Activated T-cell treated with anti-CD3 and anti-CD28 coated beads, Interleukin-2, amount 50 U/mL, for 24 hours (primary cell): ENCODE measurements at regions not wholly inside any gene's neighbourhood (a gene's known extent, or its start where the extent isn't known, plus 50 kb on each side); places are given as distances from the start of the nearest gene placed in this dataset.

Experiments
- DNase-seq: peaks from one replicate; pipeline ENCODE4 v3.0.0-alpha.2; 2020
- H3K27ac Mint-ChIP-seq: 2 replicates; pipeline ENCODE4 v1.8.0; 2020; ENCODE audit warnings: mild to moderate bottlenecking, mixed read lengths
- H3K27me3 Mint-ChIP-seq: 2 replicates; pipeline ENCODE4 v1.8.0; 2020; ENCODE audit warnings: mixed read lengths
- H3K36me3 Mint-ChIP-seq: 2 replicates; pipeline ENCODE4 v1.8.0; 2020; ENCODE audit warnings: low read depth, mixed read lengths
- H3K4me1 Mint-ChIP-seq: 2 replicates; pipeline ENCODE4 v1.8.0; 2020; ENCODE audit warnings: low read depth, mixed read lengths
- H3K4me3 Mint-ChIP-seq: 2 replicates; pipeline ENCODE4 v1.8.0; 2020; ENCODE audit warnings: mild to moderate bottlenecking, moderate library complexity, mixed read lengths
- H3K9me3 Mint-ChIP-seq: 2 replicates; pipeline ENCODE4 v1.8.0; 2020; ENCODE audit warnings: mixed read lengths

DNA sequence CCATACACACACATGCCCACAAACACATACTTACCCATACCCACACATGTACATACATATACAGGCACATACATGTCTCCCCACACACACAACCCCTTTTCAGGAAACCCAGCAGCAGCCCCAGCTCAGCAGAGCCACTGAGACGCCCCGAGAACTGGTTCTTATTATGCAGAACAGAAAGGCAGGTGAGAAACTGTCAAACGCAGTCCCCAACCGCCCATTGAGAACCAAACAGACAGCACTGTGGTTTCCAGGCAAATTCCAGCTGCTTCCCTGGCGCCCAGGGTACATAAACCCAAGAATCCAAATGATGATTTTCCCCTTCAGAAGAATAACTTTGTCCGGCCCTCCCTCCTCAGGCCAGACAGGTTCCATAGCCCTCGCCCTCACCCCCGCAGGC lies 366.6 kb upstream of the ZMIZ1 start:
- no peak for DNase-seq
- no peaks in the 10 kb centered on the region for H3K36me3 Mint-ChIP-seq
- H3K4me3 Mint-ChIP-seq, result no peak overlapping the region
- no peak overlapping the region for H3K27ac Mint-ChIP-seq
- H3K27me3 Mint-ChIP-seq, result peaks cover 21% of the 10 kb centered on the region
- no peaks in the 10 kb centered on the region for H3K4me1 Mint-ChIP-seq
- no peaks in the 10 kb centered on the region for H3K9me3 Mint-ChIP-seq

GRCh38 chr10:78702876-78703275 lies 365.9 kb upstream of the ZMIZ1 start:
- H3K4me3 Mint-ChIP-seq, result no peak overlapping the region

GRCh38 chr10:78703593-78703992 lies 365.2 kb upstream of the ZMIZ1 start:
- Mint-ChIP-seq H3K27ac (no peak overlapping the region), H3K36me3 (no peaks in the 10 kb centered on the region), H3K9me3 (no peaks in the 10 kb centered on the region), H3K4me1 (no peaks in the 10 kb centered on the region), H3K27me3 (peaks cover 21% of the 10 kb centered on the region), H3K4me3 (no peak overlapping the region)
- no peak for DNase-seq

More at GRCh38 chr10:78702876-78703275, 365.9 kb upstream of the ZMIZ1 start:
- Mint-ChIP-seq H3K36me3 (no peaks in the 10 kb centered on the region), H3K27ac (no peak overlapping the region), H3K27me3 (peaks cover 21% of the 10 kb centered on the region), H3K4me1 (no peaks in the 10 kb centered on the region), H3K9me3 (no peaks in the 10 kb centered on the region)
- DNase-seq, result no peak

DNA sequence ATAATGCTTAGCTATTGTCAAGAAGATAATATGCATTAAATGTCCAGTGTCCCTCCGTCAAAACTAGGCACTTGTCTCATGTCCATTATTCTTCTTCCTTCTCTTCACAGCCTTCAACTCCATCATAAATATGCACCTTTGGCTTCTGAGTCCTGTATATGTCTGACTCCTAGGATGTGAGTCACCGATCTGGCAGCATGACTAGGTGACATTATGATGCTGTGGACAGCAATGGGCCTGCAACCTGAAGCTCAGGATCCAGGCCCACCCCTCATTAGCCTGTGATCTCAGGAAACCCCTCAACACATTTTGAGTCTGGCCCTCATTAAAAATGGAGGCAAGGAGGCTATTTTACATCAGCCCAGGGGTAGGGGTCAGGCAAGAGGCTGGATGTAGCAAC lies 362.5 kb upstream of the ZMIZ1 start:
- DNase-seq, result no peak
- peaks cover 4% of the 10 kb centered on the region for H3K9me3 Mint-ChIP-seq
- no peak overlapping the region for H3K27ac Mint-ChIP-seq
- H3K4me1 Mint-ChIP-seq, result no peaks in the 10 kb centered on the region
- no peaks in the 10 kb centered on the region for H3K36me3 Mint-ChIP-seq
- H3K4me3 Mint-ChIP-seq, result no peak overlapping the region
- peaks cover 16% of the 10 kb centered on the region for H3K27me3 Mint-ChIP-seq

DNA sequence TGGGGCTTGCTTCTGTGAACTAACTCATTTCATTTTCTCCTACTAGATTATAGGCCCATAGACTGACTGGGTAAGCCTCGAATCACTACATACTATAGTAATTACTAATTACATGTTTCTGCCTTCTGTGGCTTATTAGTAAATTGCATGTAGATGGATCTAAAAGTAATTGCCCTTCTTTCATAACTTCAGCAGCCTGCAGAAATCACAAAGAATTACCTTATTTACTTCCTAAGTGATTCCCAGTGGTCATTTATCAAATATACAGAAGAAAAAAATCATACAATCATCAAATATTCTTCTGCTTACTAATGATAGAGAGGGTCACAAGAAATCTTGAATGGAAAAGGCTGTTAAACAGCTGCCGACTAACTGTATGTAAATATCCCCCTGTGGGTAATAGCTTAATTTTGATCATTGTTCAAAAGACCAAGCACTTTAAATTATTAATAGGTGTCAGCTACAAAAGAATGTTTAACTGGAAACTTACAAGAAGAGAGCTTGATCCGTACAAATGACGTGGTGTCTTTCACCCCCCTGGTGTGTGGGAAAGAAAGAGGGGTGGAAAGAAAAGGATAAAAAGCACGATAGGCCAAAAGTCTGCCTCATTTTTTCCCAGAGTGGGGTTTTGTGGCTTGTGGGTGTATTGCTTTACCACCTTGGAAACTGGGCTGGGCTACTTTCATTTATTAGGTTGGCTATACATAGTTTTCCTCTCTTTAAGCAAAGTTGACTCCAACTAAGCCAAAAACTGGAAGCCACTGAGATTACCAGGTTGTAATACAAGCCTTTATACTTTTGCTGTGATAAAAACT lies 361.8 kb upstream of the ZMIZ1 start:
- Mint-ChIP-seq H3K9me3 (peaks cover 4% of the 10 kb centered on the region), H3K4me1 (no peaks in the 10 kb centered on the region), H3K36me3 (no peaks in the 10 kb centered on the region), H3K4me3 (no peak overlapping the region), H3K27ac (no peak overlapping the region), H3K27me3 (peaks cover 10% of the 10 kb centered on the region)
- DNase-seq, result no peak

GRCh38 chr10:78707745-78708144 lies 361.0 kb upstream of the ZMIZ1 start:
- DNase-seq, result no peak
- no peak overlapping the region for H3K4me3 Mint-ChIP-seq
- H3K4me1 Mint-ChIP-seq, result no peaks in the 10 kb centered on the region
- H3K9me3 Mint-ChIP-seq, result peaks cover 4% of the 10 kb centered on the region
- H3K27me3 Mint-ChIP-seq, result peaks cover 11% of the 10 kb centered on the region
- no peaks in the 10 kb centered on the region for H3K36me3 Mint-ChIP-seq
- H3K27ac Mint-ChIP-seq, result no peak overlapping the region

- Mint-ChIP-seq H3K4me3 (no peak overlapping the region), H3K4me1 (peaks cover 6% of the 10 kb centered on the region), H3K27me3 (peaks cover 9% of the 10 kb centered on the region), H3K27ac (no peak overlapping the region), H3K36me3 (no peaks in the 10 kb centered on the region), H3K9me3 (peaks cover 4% of the 10 kb centered on the region)
- no peak for DNase-seq
Measured at GRCh38 chr10:78712147-78712546, 356.6 kb upstream of the ZMIZ1 start.

DNA sequence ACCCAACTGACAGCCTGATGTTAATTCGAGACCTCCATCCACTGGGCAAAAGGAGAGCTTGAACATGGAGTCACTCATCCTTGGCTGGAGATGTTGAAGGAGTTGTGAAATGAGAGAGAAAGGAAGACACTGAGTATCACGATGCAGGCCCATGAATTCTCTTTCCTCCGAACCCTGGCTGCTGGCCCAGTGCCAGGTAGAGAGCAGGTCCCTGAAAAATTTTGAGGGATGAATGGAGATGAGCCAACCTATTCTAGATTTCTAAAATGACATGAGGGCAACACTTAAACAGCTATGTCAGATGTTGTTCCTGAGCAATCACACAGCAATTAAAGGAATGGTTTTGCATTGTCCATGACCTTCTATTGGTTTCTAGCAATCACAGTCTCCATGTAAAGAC lies 355.1 kb upstream of the ZMIZ1 start:
- Mint-ChIP-seq H3K27me3 (peaks cover 13% of the 10 kb centered on the region), H3K27ac (no peak overlapping the region), H3K9me3 (peaks cover 4% of the 10 kb centered on the region), H3K4me1 (peaks cover 6% of the 10 kb centered on the region), H3K4me3 (no peak overlapping the region), H3K36me3 (no peaks in the 10 kb centered on the region)
- DNase-seq, result no peak

GRCh38 chr10:78714225-78714624 lies 354.5 kb upstream of the ZMIZ1 start:
- Mint-ChIP-seq H3K27ac (no peak overlapping the region), H3K4me3 (no peak overlapping the region), H3K4me1 (peaks cover 6% of the 10 kb centered on the region), H3K27me3 (peaks cover 16% of the 10 kb centered on the region), H3K9me3 (peaks cover 4% of the 10 kb centered on the region), H3K36me3 (no peaks in the 10 kb centered on the region)
- no peak for DNase-seq

GRCh38 chr10:78715435-78715834 lies 353.3 kb upstream of the ZMIZ1 start:
- Mint-ChIP-seq H3K36me3 (no peaks in the 10 kb centered on the region), H3K4me3 (no peak overlapping the region)

GRCh38 chr10:78716043-78716660 lies 352.6 kb upstream of the ZMIZ1 start:
- H3K9me3 Mint-ChIP-seq, result peaks cover 1% of the 10 kb centered on the region
- peaks cover 28% of the 10 kb centered on the region for H3K27me3 Mint-ChIP-seq
- H3K4me3 Mint-ChIP-seq, result no peak overlapping the region
- H3K36me3 Mint-ChIP-seq, result no peaks in the 10 kb centered on the region
- H3K27ac Mint-ChIP-seq, result no peak overlapping the region
- peaks cover 6% of the 10 kb centered on the region for H3K4me1 Mint-ChIP-seq
- no peak for DNase-seq

More at GRCh38 chr10:78715435-78715834, 353.3 kb upstream of the ZMIZ1 start:
- peaks cover 21% of the 10 kb centered on the region for H3K27me3 Mint-ChIP-seq
- H3K27ac Mint-ChIP-seq, result no peak overlapping the region
- H3K9me3 Mint-ChIP-seq, result peaks cover 4% of the 10 kb centered on the region
- no peak for DNase-seq
- H3K4me1 Mint-ChIP-seq, result peaks cover 6% of the 10 kb centered on the region

GRCh38 chr10:78717200-78717599 lies 351.6 kb upstream of the ZMIZ1 start:
- no peak for DNase-seq
- peaks cover 31% of the 10 kb centered on the region for H3K27me3 Mint-ChIP-seq
- no peak overlapping the region for H3K4me3 Mint-ChIP-seq
- H3K36me3 Mint-ChIP-seq, result no peaks in the 10 kb centered on the region
- no peak overlapping the region for H3K27ac Mint-ChIP-seq
- no peaks in the 10 kb centered on the region for H3K9me3 Mint-ChIP-seq
- peaks cover 6% of the 10 kb centered on the region for H3K4me1 Mint-ChIP-seq

DNA sequence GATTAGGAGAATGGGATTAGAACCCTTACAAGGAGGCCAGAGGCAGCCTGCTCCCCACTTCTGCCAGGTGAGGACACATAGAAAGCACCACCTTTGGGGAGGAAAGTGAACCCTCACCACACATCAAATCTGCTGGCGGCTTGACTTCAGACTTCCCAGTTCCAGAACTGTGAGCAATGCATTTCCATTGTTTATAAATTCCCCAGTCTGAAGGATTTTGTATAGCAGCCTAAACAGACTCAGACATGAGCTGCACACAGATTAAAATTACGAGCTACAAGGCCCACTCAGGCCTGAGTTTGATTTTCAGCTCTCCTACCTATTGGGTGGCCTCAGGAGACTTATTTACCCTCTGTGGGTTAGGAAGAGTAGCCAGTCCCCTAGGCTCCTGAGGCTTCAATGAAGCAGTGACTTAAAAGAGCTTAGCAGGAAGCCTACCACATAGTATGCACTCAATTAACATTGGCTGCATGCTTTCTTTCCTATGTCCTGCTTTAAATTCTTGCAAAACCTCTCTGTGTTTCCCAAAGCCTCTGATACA lies 350.7 kb upstream of the ZMIZ1 start:
- Mint-ChIP-seq H3K9me3 (no peaks in the 10 kb centered on the region), H3K36me3 (no peaks in the 10 kb centered on the region), H3K4me3 (no peak overlapping the region), H3K27me3 (peaks cover 33% of the 10 kb centered on the region), H3K4me1 (peaks cover 6% of the 10 kb centered on the region), H3K27ac (no peak overlapping the region)
- no peak for DNase-seq

- H3K27me3 Mint-ChIP-seq, result peaks cover 41% of the 10 kb centered on the region
- no peaks in the 10 kb centered on the region for H3K36me3 Mint-ChIP-seq
- peaks cover 6% of the 10 kb centered on the region for H3K4me1 Mint-ChIP-seq
- no peak overlapping the region for H3K4me3 Mint-ChIP-seq
- DNase-seq, result no peak
- H3K27ac Mint-ChIP-seq, result no peak overlapping the region
- no peaks in the 10 kb centered on the region for H3K9me3 Mint-ChIP-seq
Measured at GRCh38 chr10:78719276-78719675, 349.5 kb upstream of the ZMIZ1 start.

GRCh38 chr10:78720091-78720490 lies 348.7 kb upstream of the ZMIZ1 start:
- DNase-seq, result no peak
- H3K27me3 Mint-ChIP-seq, result peaks cover 46% of the 10 kb centered on the region
- H3K27ac Mint-ChIP-seq, result no peak overlapping the region
- no peaks in the 10 kb centered on the region for H3K36me3 Mint-ChIP-seq
- H3K4me3 Mint-ChIP-seq, result no peak overlapping the region
- H3K9me3 Mint-ChIP-seq, result no peaks in the 10 kb centered on the region
- H3K4me1 Mint-ChIP-seq, result peaks cover 6% of the 10 kb centered on the region
